GM12878 (cell line): ENCODE measurements at regions not wholly inside any gene's neighbourhood (a gene's known extent, or its start where the extent isn't known, plus 50 kb on each side); places are given as distances from the start of the nearest gene placed in this dataset.

Experiments
- ATAC-seq: fragments of 200-7000 bp; cut with Tn5 transposase; 3 replicates; pipeline ENCODE4 v1.9.1; 2020; ENCODE audit warnings: mild to moderate bottlenecking, moderate library complexity
- BruUV-seq: library from RNA; stranded (reverse); fragments of 400-500 nt; replicated peaks from 2 replicates; lab custom pipeline; 2021; lab: Mats Ljungman, UMichigan
- CTCF ChIA-PET: fragments of 300-600 bp; sonication (Branson Sonifier 250); formaldehyde crosslinking; extraction: SDS; loops from one replicate; lab custom pipeline; 2021; ENCODE audit warnings: inconsistent platforms; lab: Yijun Ruan, JAX
- POLR2A ChIA-PET: fragments of 350-600 bp; formaldehyde crosslinking; extraction: SDS; loops from one replicate; lab custom pipeline; 2021; ENCODE audit warnings: inconsistent platforms; lab: Charles Lee
- RAD21 ChIA-PET: fragments of 300-600 bp; sonication (Branson Sonifier 250); formaldehyde crosslinking; loops from one replicate; lab custom pipeline; 2023; ENCODE audit warnings: antibody characterized with exemption; ENCODE audit not compliant: unreplicated experiment; lab: Charles Lee
- SMC1A ChIA-PET: fragments of 300-600 bp; sonication (Branson Sonifier 250); formaldehyde crosslinking; loops from one replicate; lab custom pipeline; 2023; ENCODE audit not compliant: unreplicated experiment, uncharacterized antibody; lab: Charles Lee
- DNase-seq: peaks from one replicate; pipeline ENCODE4 v3.0.0-alpha.2; 2011; ENCODE audit warnings: low read depth, low spot score
- FAIRE-seq: peaks from 3 replicates; lab custom pipeline; 2011; peaks lifted over from hg19 to GRCh38; lab: Jason Lieb, UNC
- H2AFZ ChIP-seq: 2 replicates; pipeline ENCODE4 v1.6.0; 2011; ENCODE audit warnings: low read depth, low read length, control low read depth; ENCODE audit not compliant: control insufficient read depth
- H3K27ac ChIP-seq: 2 replicates; pipeline ENCODE4 v1.5.1; 2011; ENCODE audit warnings: control low read depth; ENCODE audit not compliant: control insufficient read depth, insufficient read depth
- H3K27me3 ChIP-seq, 2 experiments: replicated peaks in 1 of 2; 2 replicates each; pipeline versions ENCODE4 v1.6.0 to v1.6.1; 2011; ENCODE audit warnings: low read length in 1 of 2; ENCODE audit not compliant: control insufficient read depth in 2 of 2, insufficient read depth in 2 of 2
- H3K36me3 ChIP-seq, 2 experiments: 2 replicates each; pipeline ENCODE4 v1.5.1; 2011; ENCODE audit warnings: low read length in 1 of 2; ENCODE audit not compliant: control insufficient read depth in 2 of 2, insufficient read depth in 2 of 2
- H3K4me1 ChIP-seq: 2 replicates; pipeline ENCODE4 v1.6.1; 2011; ENCODE audit warnings: mild to moderate bottlenecking, low read length, moderate library complexity, mixed read lengths; ENCODE audit not compliant: control insufficient read depth, insufficient read depth
- H3K4me2 ChIP-seq: 2 replicates; pipeline ENCODE4 v1.6.0; 2011; ENCODE audit warnings: control low read depth; ENCODE audit not compliant: control insufficient read depth, insufficient read depth
- H3K4me3 ChIP-seq: fragments of 200-600 bp; sonication (generic); 2 replicates; pipeline ENCODE4 v1.5.1; 2016
- H3K79me2 ChIP-seq: 2 replicates; pipeline ENCODE4 v1.6.0; 2011; ENCODE audit warnings: low read length; ENCODE audit not compliant: control insufficient read depth, insufficient read depth
- H3K9ac ChIP-seq: 2 replicates; pipeline ENCODE4 v1.8.0; 2011; ENCODE audit warnings: low read length, control low read depth, mixed read lengths; ENCODE audit not compliant: control insufficient read depth, insufficient read depth
- H3K9me3 ChIP-seq: replicated peaks from 3 replicates; pipeline ENCODE4 v1.5.1; 2011; ENCODE audit warnings: mild to moderate bottlenecking, low read length; ENCODE audit not compliant: control insufficient read depth, insufficient read depth
- H4K20me1 ChIP-seq: 2 replicates; pipeline ENCODE4 v1.6.0; 2011; ENCODE audit not compliant: control insufficient read depth, insufficient read depth
- CBFB ChIP-seq: IDR thresholded peaks from 2 replicates; pipeline ENCODE4 v1.6.1; 2016; ENCODE audit warnings: antibody characterized with exemption, low read depth
- CUX1 ChIP-seq: IDR thresholded peaks from 2 replicates; pipeline ENCODE4 v1.6.1; 2012; ENCODE audit warnings: improper control_type of control experiment, low read depth, low read length; ENCODE audit not compliant: insufficient replicate concordance
- HCFC1 ChIP-seq: fragments of 150-350 bp; IDR thresholded peaks from 2 replicates; pipeline ENCODE4 v1.6.1; 2014; ENCODE audit warnings: low read length
- IRF3 ChIP-seq: fragments of 450-650 bp; IDR thresholded peaks from 2 replicates; pipeline ENCODE4 v1.6.1; 2014; ENCODE audit warnings: mild to moderate bottlenecking
- MEF2A ChIP-seq: IDR thresholded peaks from 2 replicates; pipeline ENCODE4 v1.6.1; 2011; ENCODE audit warnings: low read depth, mild to moderate bottlenecking, low read length, moderate library complexity; ENCODE audit not compliant: insufficient read depth
- MEF2B ChIP-seq: fragments of 450-650 bp; IDR thresholded peaks from 2 replicates; pipeline ENCODE4 v1.6.1; 2018; ENCODE audit warnings: mild to moderate bottlenecking, moderate library complexity; ENCODE audit not compliant: partially characterized antibody, poor library complexity, severe bottlenecking
- MYC ChIP-seq: IDR thresholded peaks from 2 replicates; pipeline ENCODE4 v1.6.1; 2011; ENCODE audit warnings: mild to moderate bottlenecking, low read length, moderate library complexity, inconsistent platforms; ENCODE audit not compliant: insufficient read depth, insufficient replicate concordance, insufficient read length, severe bottlenecking
- NFYB ChIP-seq: IDR thresholded peaks from 2 replicates; pipeline ENCODE4 v1.6.1; 2011; ENCODE audit warnings: low read depth, mild to moderate bottlenecking, low read length, improper control_type of control experiment, moderate library complexity; ENCODE audit not compliant: insufficient read depth
- POLR2AphosphoS2 ChIP-seq: IDR thresholded peaks from 2 replicates; pipeline ENCODE4 v1.6.1; 2011; ENCODE audit warnings: low read depth, mild to moderate bottlenecking, low read length, improper control_type of control experiment, moderate library complexity
- POU2F2 ChIP-seq: IDR thresholded peaks from 3 replicates; pipeline ENCODE4 v1.6.1; 2011; ENCODE audit warnings: low read depth, mild to moderate bottlenecking, low read length, borderline replicate concordance
- RELA ChIP-seq: fragments of 450-650 bp; IDR thresholded peaks from 2 replicates; pipeline ENCODE4 v1.8.0; 2014; ENCODE audit warnings: borderline replicate concordance; ENCODE audit not compliant: partially characterized antibody
- RUNX3 ChIP-seq: IDR thresholded peaks from 2 replicates; pipeline ENCODE4 v1.6.1; 2012; ENCODE audit warnings: low read length, inconsistent platforms
- SIN3A ChIP-seq: IDR thresholded peaks from 2 replicates; pipeline ENCODE4 v1.6.1; 2012; ENCODE audit warnings: low read depth, low read length, improper control_type of control experiment
- TAF1 ChIP-seq: IDR thresholded peaks from 2 replicates; pipeline ENCODE4 v1.6.1; 2011; ENCODE audit warnings: mild to moderate bottlenecking, low read depth, low read length, borderline replicate concordance
- TCF3 ChIP-seq: IDR thresholded peaks from 2 replicates; pipeline ENCODE4 v1.6.1; 2012; ENCODE audit warnings: low read depth, mild to moderate bottlenecking, low read length, borderline replicate concordance; ENCODE audit not compliant: insufficient read depth
- ZNF24 ChIP-seq: fragments of 450-650 bp; IDR thresholded peaks from 2 replicates; pipeline ENCODE4 v1.6.1; 2017; ENCODE audit warnings: antibody characterized with exemption, mild to moderate bottlenecking
- WGBS: methylation state at CpG from one replicate; pipeline ENCODE4 v1.1.6; 2016; ENCODE audit warnings: low lambda C conversion rate; ENCODE audit not compliant: insufficient replicate concordance, insufficient coverage; ENCODE audit errors: missing lambda C conversion rate; 5-methylcytosine and 5-hydroxymethylcytosine counted together
- in situ Hi-C: fragments of 300-500 bp; cut with MboI; formaldehyde crosslinking; loops from 9 replicates; pipeline ENCODE4 v1.14.3; 2018; ENCODE audit warnings: mixed read lengths
- intact Hi-C: fragments of 100-400 bp; cut with micrococcal nuclease; formaldehyde crosslinking; loops from one replicate; pipeline ENCODE4 v1.14.2; 2022; ENCODE audit not compliant: unreplicated experiment
- TF ChIP-seq, protein P1 (sequence below): fragments of 150-350 bp; IDR thresholded peaks from 2 replicates; pipeline ENCODE4 v1.6.1; 2014; ENCODE audit warnings: mild to moderate bottlenecking, low read depth, low read length

GRCh38 chr4:55758066-55758465 is 61.5 kb upstream of the EXOC1L start:
- no peak overlapping the region for H2AFZ ChIP-seq
- no TSS peak for BruUV-seq
- no peaks in the 10 kb centered on the region for H3K36me3 ChIP-seq
- H3K4me3 ChIP-seq: no peak overlapping the region
- FAIRE-seq (no peak), DNase-seq (no peak), ATAC-seq (no peak)
- no peaks in the 10 kb centered on the region for H4K20me1 ChIP-seq
- in situ Hi-C loops: no loop called here
- no peaks in the 10 kb centered on the region for H3K4me1 ChIP-seq
- intact Hi-C loops: no loop called here
- H3K9ac ChIP-seq: no peak overlapping the region
- no peak overlapping the region for H3K27ac ChIP-seq
- no peak overlapping the region for H3K4me2 ChIP-seq
- WGBS: 0% methylated on average over 2 of the region's 2 CpGs
- SMC1A ChIA-PET: no interaction called here
- H3K79me2 ChIP-seq: no peaks in the 10 kb centered on the region
- RAD21 ChIA-PET: no interaction called here
- CTCF ChIA-PET: interaction anchor here (0.5 to 1.2 kb wide), 2 partner anchors 109 to 331 kb away, joined by 4 read pairs; no protein-coding TSS in a partner anchor
- no peaks in the 10 kb centered on the region for H3K9me3 ChIP-seq
- H3K27me3 ChIP-seq: no peaks in the 10 kb centered on the region
- POLR2A ChIA-PET: no interaction called here
- TF ChIP-seq TCF3 (no peak), RUNX3 (no peak), POLR2AphosphoS2 (no peak), SIN3A (no peak), HCFC1 (no peak), POU2F2 (no peak), RELA (no peak), ZNF24 (no peak), MEF2B (no peak), CBFB (no peak), TAF1 (no peak), MEF2A (no peak), NFYB (no peak), IRF3 (no peak), MYC (no peak), CUX1 (no peak)
- TF ChIP-seq, protein P1, sequence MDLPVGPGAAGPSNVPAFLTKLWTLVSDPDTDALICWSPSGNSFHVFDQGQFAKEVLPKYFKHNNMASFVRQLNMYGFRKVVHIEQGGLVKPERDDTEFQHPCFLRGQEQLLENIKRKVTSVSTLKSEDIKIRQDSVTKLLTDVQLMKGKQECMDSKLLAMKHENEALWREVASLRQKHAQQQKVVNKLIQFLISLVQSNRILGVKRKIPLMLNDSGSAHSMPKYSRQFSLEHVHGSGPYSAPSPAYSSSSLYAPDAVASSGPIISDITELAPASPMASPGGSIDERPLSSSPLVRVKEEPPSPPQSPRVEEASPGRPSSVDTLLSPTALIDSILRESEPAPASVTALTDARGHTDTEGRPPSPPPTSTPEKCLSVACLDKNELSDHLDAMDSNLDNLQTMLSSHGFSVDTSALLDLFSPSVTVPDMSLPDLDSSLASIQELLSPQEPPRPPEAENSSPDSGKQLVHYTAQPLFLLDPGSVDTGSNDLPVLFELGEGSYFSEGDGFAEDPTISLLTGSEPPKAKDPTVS: no peak
